Erythroblast (primary cell): ENCODE measurements at regions not wholly inside any gene's neighbourhood (a gene's known extent, or its start where the extent isn't known, plus 50 kb on each side); places are given as distances from the start of the nearest gene placed in this dataset.

Experiments
- DNase-seq, 2 experiments: peaks; one replicate each; lab custom pipeline; 2025; lab: John Stamatoyannopoulos, UW
- GATA1 ChIP-seq: IDR thresholded peaks from 2 replicates; pipeline ENCODE4 v1.6.1; 2011; ENCODE audit warnings: low read depth, mild to moderate bottlenecking, control low read depth, low read length, moderate library complexity
- POLR2A ChIP-seq: IDR thresholded peaks from 2 replicates; pipeline ENCODE4 v1.6.1; 2011; ENCODE audit warnings: mild to moderate bottlenecking, low read length

DNA sequence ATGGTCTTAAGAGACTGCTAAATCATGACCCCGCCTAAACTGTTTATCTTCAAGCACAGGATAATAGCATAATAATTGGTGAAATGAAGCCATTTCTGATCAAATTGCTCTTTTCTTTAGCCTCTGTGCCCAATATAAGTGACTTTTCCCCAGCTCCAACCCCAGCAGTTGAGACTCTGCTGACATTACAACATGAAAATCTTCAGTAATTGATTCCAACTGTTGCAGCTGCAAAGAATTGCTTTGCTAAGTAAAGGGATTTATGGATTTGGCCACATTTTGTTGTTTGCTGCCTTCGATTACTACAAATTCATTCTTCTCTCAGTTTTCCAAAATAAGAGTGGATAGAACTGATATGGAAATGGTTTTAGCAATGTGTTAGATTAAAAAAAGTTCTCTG lies 576.7 kb upstream of the LRRC4C start:
- no peak for DNase-seq
- TF ChIP-seq POLR2A (no peak), GATA1 (no peak)

- TF ChIP-seq POLR2A (no peak), GATA1 (no peak)
- DNase-seq, result no peak
Observed at GRCh38 chr11:42043312-42043711, 583.9 kb upstream of the LRRC4C start.

DNA sequence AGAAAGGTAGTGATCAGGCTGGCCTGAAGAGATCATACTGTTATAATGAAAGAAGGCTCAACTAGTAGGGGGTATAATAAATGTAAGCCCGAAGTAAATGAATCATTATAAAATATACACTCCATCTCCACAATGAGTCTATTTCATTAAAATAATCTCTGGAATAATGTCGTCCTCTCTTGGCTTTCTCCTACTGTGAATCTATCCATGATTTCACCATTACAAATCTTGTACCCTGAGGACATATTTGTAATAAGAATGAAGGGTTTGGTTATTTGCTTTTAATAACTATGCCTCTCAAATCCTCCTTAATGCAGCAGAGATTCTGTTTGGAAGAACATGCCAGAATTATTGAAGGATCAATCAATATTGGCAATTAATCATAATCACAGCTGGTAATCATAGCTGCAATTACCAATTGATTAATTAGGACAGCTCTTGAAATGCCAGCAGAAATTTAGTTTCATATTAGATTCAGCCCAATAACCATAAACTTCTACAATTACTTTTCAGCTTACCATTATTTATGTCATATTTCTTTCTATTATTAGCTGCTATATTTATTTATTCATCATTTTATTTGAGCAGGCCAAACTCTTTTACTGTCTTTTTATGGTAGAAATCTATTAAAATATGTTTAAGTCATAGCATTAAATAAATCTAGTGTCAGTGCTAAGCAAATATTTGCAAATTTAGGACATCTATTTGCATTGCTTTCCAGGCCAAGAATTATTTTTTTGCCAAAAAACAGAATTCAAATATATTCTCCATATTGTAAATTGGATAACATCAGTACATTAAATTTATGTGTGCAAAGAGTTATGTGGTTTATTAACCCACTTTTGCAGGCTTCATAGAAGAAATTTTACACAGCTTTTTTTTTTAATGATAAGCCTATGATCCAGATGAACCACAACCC lies 588.4 kb upstream of the LRRC4C start:
- TF ChIP-seq GATA1 (no peak), POLR2A (no peak)
- DNase-seq, result no peak

- no peak for TF ChIP-seq GATA1
- no peak for TF ChIP-seq POLR2A
Observed at GRCh38 chr11:42049186-42049585, 589.7 kb upstream of the LRRC4C start.

GRCh38 chr11:42049650-42050049 lies 590.2 kb upstream of the LRRC4C start:
- TF ChIP-seq POLR2A (no peak), GATA1 (no peak)
- no peak for DNase-seq

More at GRCh38 chr11:42049186-42049585, 589.7 kb upstream of the LRRC4C start:
- no peak for DNase-seq

- DNase-seq, result no peak
- TF ChIP-seq GATA1 (no peak), POLR2A (no peak)
Observed at GRCh38 chr11:42054351-42054900, 595.0 kb upstream of the LRRC4C start.

DNA sequence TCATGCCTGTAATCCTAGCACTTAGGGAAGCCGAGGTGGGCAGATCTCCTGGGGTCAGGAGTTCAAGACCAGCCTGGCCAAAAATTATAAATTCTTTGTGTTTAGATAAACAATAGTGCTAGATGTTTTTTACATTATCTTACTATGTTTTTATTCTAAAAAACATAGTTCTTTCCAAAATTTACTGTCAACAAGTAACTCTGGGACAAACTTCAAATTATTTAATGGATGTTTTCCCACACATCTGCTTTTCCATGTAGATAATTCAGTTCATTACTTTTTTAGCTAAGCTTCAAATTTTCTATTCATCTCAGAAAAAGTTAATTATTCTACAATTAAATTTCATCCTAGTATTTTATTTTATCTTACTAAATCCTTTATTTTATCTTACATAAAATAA lies 596.2 kb upstream of the LRRC4C start:
- DNase-seq, result no peak
- TF ChIP-seq POLR2A (no peak), GATA1 (no peak)

DNA sequence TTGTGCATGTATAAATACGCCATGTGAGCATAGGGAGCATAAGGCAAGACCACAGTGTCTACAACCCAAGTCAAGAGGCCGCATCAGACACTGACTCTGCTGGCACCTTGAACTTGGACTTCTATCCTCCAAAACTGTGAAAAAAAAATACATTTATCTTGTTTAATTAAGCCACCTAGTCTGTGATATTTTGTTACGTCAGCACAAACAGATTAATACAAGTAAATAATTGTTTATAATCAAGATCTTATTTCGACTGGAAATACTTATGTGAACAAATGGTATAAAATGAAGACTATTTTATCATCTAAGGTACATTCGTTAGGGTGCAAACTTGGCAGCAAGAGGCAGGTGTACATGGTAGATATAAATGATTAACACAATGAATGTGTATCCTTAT lies 599.3 kb upstream of the LRRC4C start:
- DNase-seq, result no peak
- TF ChIP-seq GATA1 (no peak), POLR2A (no peak)

DNA sequence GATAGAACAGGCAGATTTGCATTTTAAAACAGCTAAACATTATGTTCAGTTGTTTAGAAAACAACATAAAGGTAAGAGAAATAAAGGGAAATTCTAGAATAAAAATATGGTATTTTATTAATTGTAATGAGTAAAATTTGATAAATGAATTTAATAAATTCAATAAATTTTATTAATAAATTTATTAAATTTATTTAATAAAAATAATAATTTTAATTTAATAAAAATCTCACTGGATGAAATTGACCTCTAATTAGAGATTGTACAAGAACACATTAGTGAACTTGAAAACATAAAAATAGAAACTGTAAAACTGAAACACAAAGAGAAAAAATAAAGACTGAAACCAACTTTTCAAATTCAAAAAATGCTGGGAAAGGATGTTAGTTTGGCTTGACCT lies 605.7 kb upstream of the LRRC4C start:
- DNase-seq, result no peak
- TF ChIP-seq POLR2A (no peak), GATA1 (no peak)

- no peak for DNase-seq
- no peak for TF ChIP-seq GATA1
- TF ChIP-seq POLR2A, result no peak
Observed at GRCh38 chr11:42066113-42066512, 606.7 kb upstream of the LRRC4C start.

DNA sequence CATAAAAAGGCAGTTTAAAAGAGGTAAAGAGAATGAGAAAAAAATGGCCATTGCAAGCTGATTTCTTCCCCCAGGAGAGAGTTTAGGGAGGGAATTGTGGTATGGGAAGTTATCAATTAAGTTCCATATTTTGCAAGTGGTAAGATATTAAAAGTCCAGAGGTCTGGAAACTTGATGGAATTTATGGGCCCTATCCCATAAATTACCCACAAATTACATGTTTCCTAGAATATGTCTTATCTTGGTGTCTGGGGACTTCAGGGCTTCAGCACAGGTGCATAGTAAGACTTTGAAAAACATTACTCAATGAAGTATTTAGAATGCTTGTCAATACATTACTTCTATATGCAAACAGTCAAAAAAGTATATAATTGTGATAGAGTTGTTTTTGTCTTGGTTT lies 614.9 kb upstream of the LRRC4C start:
- TF ChIP-seq GATA1 (no peak), POLR2A (no peak)
- no peak for DNase-seq

DNA sequence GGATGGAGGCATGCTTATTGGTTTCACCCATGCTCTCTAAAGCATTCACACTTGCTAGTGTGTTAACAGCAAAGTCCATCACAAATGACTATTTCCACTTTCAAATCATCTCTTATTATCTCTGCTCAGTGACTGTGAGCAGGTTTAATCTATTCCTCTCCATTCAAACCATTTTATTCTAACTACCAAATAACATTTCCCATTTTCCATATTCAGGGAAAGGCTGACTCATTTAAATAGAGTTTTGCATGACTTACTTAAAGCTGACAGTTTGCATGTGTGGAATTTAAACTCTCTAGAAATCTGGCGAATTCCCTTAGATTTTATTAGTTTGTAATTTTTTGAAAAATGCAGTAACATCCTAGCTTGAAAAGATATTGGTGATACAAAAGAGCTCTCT lies 615.7 kb upstream of the LRRC4C start:
- DNase-seq, result no peak
- TF ChIP-seq POLR2A (no peak), GATA1 (no peak)

DNA sequence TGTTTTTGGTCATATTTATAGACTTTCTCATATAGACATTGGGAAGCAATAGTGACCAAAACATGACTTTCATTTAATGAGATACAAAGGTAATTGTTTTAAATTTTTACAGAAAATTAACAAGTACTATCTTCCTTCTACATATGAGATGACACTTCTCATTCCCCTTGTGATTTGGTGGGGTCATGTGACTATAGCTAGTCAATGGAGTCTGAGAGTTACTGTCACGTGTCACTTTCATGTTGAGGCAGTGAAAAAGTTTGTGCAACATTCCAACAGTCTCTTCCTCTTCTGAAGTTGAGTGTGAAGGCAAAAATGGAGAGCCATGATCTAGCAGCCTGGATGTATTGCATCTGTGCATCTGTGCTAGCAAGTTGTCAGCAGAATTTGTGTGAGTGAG lies 618.3 kb upstream of the LRRC4C start:
- DNase-seq, result no peak

DNA sequence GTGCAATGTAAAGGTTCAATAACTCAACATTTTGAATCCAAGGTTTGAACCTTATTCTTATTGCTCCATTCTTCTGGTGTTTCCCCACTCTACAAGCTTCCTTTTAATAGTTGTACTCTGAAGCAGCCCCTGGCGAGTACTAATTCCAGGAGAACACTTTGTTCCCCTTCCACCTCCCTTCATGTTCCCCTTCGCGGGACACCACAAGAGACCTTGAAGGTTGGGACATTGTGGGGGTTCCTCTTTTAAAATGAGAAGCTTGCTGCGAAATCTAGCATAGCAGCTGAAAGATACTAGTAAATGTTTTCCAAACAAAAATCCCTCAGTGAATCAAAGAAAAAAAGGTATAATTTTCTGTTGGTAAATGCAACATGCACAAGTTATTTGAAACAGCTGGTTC lies 626.3 kb upstream of the LRRC4C start:
- TF ChIP-seq POLR2A (no peak), GATA1 (no peak)
- no peak for DNase-seq

More for the DNA sequence above, 618.3 kb upstream of the LRRC4C start:
- TF ChIP-seq GATA1 (no peak), POLR2A (no peak)
